Kidney (tissue), 13 donors: ENCODE measurements at regions not wholly inside any gene's neighbourhood (a gene's known extent, or its start where the extent isn't known, plus 50 kb on each side); places are given as distances from the start of the nearest gene placed in this dataset.

Experiments used
- DNase-seq, 5 donors: peaks; one replicate each; pipeline ENCODE4 v3.0.0-alpha.2; 2013 to 2020
- FAIRE-seq: peaks from 2 replicates; lab custom pipeline; 2012; peaks lifted over from hg19 to GRCh38; lab: Jason Lieb, UNC
- H3K27ac ChIP-seq, 2 donors: one replicate each; pipeline ENCODE4 v1.7.0; 2013; ENCODE audit warnings: low read depth in 2 of 2, low read length in 2 of 2, inconsistent platforms in 1 of 2
- H3K27me3 ChIP-seq: one replicate; pipeline ENCODE4 v1.7.1; 2013; ENCODE audit warnings: low read length, inconsistent platforms; ENCODE audit not compliant: control insufficient read depth, insufficient read depth
- H3K36me3 ChIP-seq, 3 donors: one replicate each; pipeline versions ENCODE4 v1.7.0 to v1.7.1; 2013; ENCODE audit warnings: low read length in 3 of 3, control low read depth in 1 of 3, inconsistent platforms in 1 of 3; ENCODE audit not compliant: insufficient read depth in 3 of 3, control insufficient read depth in 2 of 3
- H3K4me1 ChIP-seq, 3 donors: one replicate each; pipeline versions ENCODE4 v1.7.0 to v1.7.1; 2013; ENCODE audit warnings: low read length in 3 of 3, inconsistent platforms in 1 of 3, low read depth in 1 of 3; ENCODE audit not compliant: control insufficient read depth in 2 of 3, insufficient read depth in 2 of 3
- H3K4me3 ChIP-seq, 3 donors: one replicate each; pipeline versions ENCODE4 v1.7.0 to v1.8.1; 2013; ENCODE audit warnings: low read length in 3 of 3, control low read depth in 1 of 3, inconsistent platforms in 1 of 3
- H3K9ac ChIP-seq, 3 donors: one replicate each; pipeline versions ENCODE4 v1.7.0 to v1.7.1; 2013; ENCODE audit warnings: low read length in 3 of 3, control low read depth in 1 of 3, inconsistent platforms in 1 of 3
- H3K9me3 ChIP-seq, 3 donors: one replicate each; pipeline versions ENCODE4 v1.7.0 to v1.7.1; 2013; ENCODE audit warnings: low read length in 3 of 3, control low read depth in 1 of 3, inconsistent platforms in 1 of 3; ENCODE audit not compliant: control insufficient read depth in 2 of 3, insufficient read depth in 1 of 3
- CTCF ChIP-seq: IDR thresholded peaks from 3 replicates; pipeline ENCODE4 v1.5.1; 2012; ENCODE audit warnings: mild to moderate bottlenecking, moderate library complexity, borderline replicate concordance; ENCODE audit not compliant: insufficient read depth; ENCODE audit errors: extremely low read depth
- intact Hi-C: fragments of 100-400 bp; cut with DNase I; formaldehyde crosslinking; loops from one replicate; pipeline ENCODE4 v1.11.1; 2022
- donor health status: control.
- donor health status: control.
- donor health status: control.
- donor health status: control.
- donor health status: control.
- donor health status: DM: yes; HTN: yes; CAD: no.
- donor health status: Normal renal cell carcinoma (clear cell type).

DNA sequence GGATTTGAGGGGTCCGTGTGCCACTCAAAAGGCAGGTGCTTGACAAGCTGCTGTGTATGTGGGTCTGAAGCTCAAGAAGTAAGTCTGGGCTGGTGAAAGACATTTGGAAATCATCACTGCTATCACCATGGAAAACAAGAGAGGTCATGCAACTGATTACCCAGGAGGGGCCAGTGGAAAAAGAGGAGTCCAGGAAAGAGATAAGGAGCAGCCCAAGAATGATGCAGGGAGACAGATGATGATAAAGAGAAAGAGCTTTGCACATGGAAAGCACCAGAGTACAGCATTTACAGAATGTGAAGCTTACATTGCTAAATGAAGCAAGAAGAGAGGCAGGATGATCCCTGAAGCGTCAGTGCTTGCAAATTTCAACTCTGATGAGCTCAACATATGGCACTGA, 203.2 kb downstream of the SETD4 start:
- FAIRE-seq (no peak), DNase-seq (no peak)
- Histone ChIP-seq H3K4me1 (no peaks in the 10 kb centered on the region), H3K9me3 (no peaks in the 10 kb centered on the region), H3K36me3 (no peaks in the 10 kb centered on the region), H3K9ac (no peak overlapping the region), H3K27ac (no peak overlapping the region), H3K4me3 (no peak overlapping the region), H3K27me3 (no peaks in the 10 kb centered on the region)
- TF ChIP-seq CTCF, result no peak
- intact Hi-C loops, result no loop called here

- Histone ChIP-seq H3K27ac (no peak overlapping the region), H3K9me3 (no peaks in the 10 kb centered on the region), H3K9ac (no peak overlapping the region), H3K4me3 (no peak overlapping the region), H3K4me1 (no peaks in the 10 kb centered on the region), H3K36me3 (no peaks in the 10 kb centered on the region), H3K27me3 (no peaks in the 10 kb centered on the region)
- intact Hi-C loops, result no loop called here
- no peak for TF ChIP-seq CTCF
- DNase-seq (no peak), FAIRE-seq (no peak)
These were observed 204.8 kb downstream of the SETD4 start for GRCh38 chr21:35855484-35855883.

GRCh38 chr21:35854281-35854680, 206.0 kb downstream of the SETD4 start:
- FAIRE-seq, result no peak

More at GRCh38 chr21:35854281-35854680, 206.0 kb downstream of the SETD4 start:
- H3K27ac ChIP-seq, result no peak overlapping the region
- H3K27me3 ChIP-seq, result no peaks in the 10 kb centered on the region
- no peak overlapping the region for H3K9ac ChIP-seq
- no peak for TF ChIP-seq CTCF
- H3K36me3 ChIP-seq, result no peaks in the 10 kb centered on the region
- H3K9me3 ChIP-seq, result no peaks in the 10 kb centered on the region
- no peak for DNase-seq
- no peaks in the 10 kb centered on the region for H3K4me1 ChIP-seq
- H3K4me3 ChIP-seq, result no peak overlapping the region
- intact Hi-C loops, result no loop called here
